Tibial nerve (tissue), 4 donors: ENCODE measurements at regions not wholly inside any gene's neighbourhood (a gene's known extent, or its start where the extent isn't known, plus 50 kb on each side); places are given as distances from the start of the nearest gene placed in this dataset.

Experiments
- EP300 ChIP-seq, 2 donors: sonication (generic); formaldehyde crosslinking; IDR thresholded peaks; one replicate each; pipeline ENCODE4 v1.6.1; 2017; ENCODE audit warnings: antibody characterized with exemption in 2 of 2, mild to moderate bottlenecking in 1 of 2
- POLR2A ChIP-seq, 2 donors: fragments of 450-650 bp; IDR thresholded peaks; one replicate each; pipeline ENCODE4 v1.6.1; 2017; ENCODE audit warnings: antibody characterized with exemption in 2 of 2, mild to moderate bottlenecking in 2 of 2, moderate library complexity in 2 of 2
- TF ChIP-seq, protein P1 (sequence below), 5 experiments: fragments of 200-600 bp in 3 of 5; fragments of 450-650 bp in 2 of 5; sonication (generic) in 3 of 5; IDR thresholded peaks; one replicate each; pipeline ENCODE4 v1.5.1; 2016 to 2019; ENCODE audit warnings: antibody characterized with exemption in 5 of 5, mild to moderate bottlenecking in 3 of 5, moderate library complexity in 2 of 5

DNA sequence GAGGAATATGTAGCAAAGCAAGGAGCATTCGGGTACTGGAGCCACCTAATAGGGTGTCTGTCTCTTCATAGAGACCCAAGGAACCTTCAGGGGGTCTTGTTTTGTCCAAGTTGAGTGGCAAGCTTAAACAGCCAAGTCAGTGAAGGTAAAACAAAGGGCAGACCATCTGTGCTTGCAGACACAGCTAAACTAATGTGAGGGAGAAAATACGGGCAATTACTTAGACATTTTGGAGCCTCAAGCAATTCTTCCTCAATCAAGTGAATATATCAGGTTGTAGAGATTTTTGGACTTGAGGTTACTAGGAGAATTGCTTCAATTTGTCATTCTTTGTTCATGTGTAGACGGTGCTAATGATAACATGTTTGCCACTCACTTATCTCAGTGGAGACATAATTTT is 148.2 kb upstream of the ARHGAP20 start:
- TF ChIP-seq, protein P1, sequence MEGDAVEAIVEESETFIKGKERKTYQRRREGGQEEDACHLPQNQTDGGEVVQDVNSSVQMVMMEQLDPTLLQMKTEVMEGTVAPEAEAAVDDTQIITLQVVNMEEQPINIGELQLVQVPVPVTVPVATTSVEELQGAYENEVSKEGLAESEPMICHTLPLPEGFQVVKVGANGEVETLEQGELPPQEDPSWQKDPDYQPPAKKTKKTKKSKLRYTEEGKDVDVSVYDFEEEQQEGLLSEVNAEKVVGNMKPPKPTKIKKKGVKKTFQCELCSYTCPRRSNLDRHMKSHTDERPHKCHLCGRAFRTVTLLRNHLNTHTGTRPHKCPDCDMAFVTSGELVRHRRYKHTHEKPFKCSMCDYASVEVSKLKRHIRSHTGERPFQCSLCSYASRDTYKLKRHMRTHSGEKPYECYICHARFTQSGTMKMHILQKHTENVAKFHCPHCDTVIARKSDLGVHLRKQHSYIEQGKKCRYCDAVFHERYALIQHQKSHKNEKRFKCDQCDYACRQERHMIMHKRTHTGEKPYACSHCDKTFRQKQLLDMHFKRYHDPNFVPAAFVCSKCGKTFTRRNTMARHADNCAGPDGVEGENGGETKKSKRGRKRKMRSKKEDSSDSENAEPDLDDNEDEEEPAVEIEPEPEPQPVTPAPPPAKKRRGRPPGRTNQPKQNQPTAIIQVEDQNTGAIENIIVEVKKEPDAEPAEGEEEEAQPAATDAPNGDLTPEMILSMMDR (IDR thresholded peaks at IDR 0.05), result no peak
- TF ChIP-seq POLR2A (IDR thresholded peaks at IDR 0.05) (no peak), EP300 (IDR thresholded peaks at IDR 0.05) (no peak)
